ENCODE measurements at regions not wholly inside any gene's neighbourhood (a gene's known extent, or its start where the extent isn't known, plus 50 kb on each side); places are given as distances from the start of the nearest gene placed in this dataset.

DNA sequence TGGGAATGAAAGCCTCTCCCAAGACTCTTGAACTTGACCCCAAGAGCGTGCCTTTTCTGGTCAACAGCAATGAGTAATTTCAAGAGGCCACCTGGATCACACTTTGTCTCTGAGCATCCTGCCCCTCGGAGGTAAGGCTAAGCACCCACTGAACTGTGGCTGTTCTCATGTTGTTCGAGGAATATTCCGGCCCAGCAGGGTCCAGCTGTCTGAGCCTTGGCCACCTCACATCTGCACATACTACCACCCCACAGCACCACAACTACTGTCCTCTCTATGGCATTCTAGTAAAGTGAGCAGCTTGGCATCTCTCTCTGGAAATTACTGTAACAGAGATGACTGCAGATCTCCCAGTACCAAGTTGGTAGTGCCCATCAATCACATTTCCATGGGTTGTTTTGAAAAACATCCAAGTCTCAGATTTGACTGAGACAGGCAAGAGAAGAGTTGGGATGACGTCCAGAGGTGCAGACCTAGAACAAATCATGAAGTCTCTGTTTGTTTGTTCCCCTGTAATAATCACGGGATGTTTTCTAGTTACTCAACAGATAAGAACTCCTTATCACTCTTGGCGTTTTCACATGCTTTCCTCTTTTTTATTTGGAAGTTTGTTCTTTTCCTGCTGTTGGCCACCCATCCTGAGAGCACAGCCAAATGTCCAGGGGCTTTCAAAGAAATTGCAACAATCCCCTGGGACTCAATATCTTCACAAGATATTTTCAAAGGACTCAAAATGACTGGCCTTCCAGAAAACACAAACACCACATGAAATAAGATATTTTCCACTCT lies 336.0 kb upstream of the TNP1 start:
- H3K9me3 ChIP-seq (ENCODE audit: control insufficient read depth, insufficient read depth, low read length), result no peaks in the 10 kb centered on the region
- no peak overlapping the region for H3K9ac ChIP-seq (ENCODE audit: low read depth, low read length)
- H3K4me1 ChIP-seq (ENCODE audit: insufficient read depth, low read length), result no peaks in the 10 kb centered on the region
- no peaks in the 10 kb centered on the region for H3K36me3 ChIP-seq (ENCODE audit: insufficient read depth, low read length)

DNA sequence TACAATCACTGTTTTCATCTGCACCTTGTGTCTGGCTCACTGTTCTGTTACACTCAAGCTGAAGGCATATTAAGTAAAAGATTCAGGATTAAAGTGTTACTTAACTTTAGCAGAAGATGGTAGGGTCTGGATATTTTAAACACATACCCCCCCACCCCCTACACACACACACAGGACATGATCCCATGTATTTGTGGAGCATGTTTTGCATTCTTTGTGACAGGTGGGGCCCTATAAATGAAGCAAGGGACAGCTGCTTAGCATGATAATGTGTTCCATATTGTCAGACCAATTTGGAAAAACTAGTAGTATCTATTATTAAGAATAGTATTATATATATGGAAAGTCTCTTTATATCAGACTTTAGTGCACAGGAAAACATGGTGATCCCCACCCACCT lies 335.2 kb upstream of the TNP1 start:
- Histone ChIP-seq H3K9ac (ENCODE audit: low read depth, low read length) (no peak overlapping the region), H3K36me3 (ENCODE audit: insufficient read depth, low read length) (no peaks in the 10 kb centered on the region), H3K4me1 (ENCODE audit: insufficient read depth, low read length) (no peaks in the 10 kb centered on the region), H3K9me3 (ENCODE audit: control insufficient read depth, insufficient read depth, low read length) (no peaks in the 10 kb centered on the region)

DNA sequence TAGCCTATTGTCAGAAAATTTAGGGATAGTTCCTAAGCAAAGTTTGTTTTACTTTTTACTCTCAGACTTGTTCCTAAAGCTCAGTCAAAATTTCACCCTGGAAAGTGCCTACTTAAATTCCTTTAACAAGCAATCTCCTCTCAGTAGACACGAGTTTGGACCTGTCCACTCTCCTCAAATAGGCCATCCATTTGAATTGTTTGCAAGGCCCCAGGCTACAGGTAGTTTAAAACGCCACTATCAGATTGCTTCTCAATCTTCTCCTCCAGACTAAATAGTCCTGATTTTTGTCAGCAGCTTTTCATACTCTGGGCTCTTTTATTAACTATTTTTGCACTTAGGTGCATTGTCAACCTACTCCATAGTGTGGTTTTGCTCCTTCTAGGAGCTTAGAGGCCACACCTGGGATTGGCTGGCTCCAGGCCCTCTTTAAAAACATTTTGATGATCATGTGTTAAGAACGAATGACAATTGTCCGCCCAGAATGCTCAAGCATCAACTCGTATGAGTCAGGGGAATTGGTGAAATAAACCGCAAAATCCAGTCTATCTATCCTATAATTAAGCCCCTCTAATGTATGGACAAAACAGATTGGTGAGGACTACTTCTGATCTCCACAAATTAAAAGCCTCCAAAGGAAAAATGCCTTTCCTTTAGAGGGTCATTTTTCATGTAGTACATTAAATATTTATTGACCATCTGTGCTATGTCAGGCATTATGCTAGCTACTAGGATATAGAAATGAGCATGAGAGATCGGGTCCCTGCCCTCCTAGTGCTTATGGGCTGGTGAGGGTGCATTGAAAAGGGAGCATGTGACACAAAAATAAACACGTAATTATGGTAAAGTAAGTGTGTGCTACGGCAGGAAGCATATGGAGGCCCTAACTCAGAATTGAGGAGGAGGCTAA lies 333.8 kb upstream of the TNP1 start:
- Histone ChIP-seq H3K9me3 (ENCODE audit: control insufficient read depth, insufficient read depth, low read length) (no peaks in the 10 kb centered on the region), H3K36me3 (ENCODE audit: insufficient read depth, low read length) (no peaks in the 10 kb centered on the region), H3K9ac (ENCODE audit: low read depth, low read length) (no peak overlapping the region), H3K4me1 (ENCODE audit: insufficient read depth, low read length) (no peaks in the 10 kb centered on the region)

DNA sequence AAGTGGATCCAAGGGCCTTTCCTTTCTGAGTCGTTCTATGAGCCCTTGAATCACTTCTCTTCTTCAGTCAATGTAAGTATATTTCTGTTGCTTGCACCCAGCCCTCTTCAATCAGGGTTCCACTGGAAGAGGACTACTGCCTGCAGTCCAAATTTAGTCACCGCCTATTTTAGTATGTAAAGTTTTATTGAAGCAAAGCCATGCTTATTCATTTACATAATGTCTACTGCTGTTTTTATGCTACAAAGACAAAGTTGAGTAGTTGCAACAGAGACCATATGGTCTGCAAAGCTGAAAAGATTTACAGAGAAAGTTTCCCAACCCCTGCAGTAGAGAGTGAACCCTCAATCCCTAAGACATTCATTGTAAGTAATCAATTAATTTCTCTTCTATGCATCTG lies 332.5 kb upstream of the TNP1 start:
- no peaks in the 10 kb centered on the region for H3K36me3 ChIP-seq (ENCODE audit: insufficient read depth, low read length)
- no peaks in the 10 kb centered on the region for H3K4me1 ChIP-seq (ENCODE audit: insufficient read depth, low read length)
- no peak overlapping the region for H3K9ac ChIP-seq (ENCODE audit: low read depth, low read length)
- H3K9me3 ChIP-seq (ENCODE audit: control insufficient read depth, insufficient read depth, low read length), result no peaks in the 10 kb centered on the region

DNA sequence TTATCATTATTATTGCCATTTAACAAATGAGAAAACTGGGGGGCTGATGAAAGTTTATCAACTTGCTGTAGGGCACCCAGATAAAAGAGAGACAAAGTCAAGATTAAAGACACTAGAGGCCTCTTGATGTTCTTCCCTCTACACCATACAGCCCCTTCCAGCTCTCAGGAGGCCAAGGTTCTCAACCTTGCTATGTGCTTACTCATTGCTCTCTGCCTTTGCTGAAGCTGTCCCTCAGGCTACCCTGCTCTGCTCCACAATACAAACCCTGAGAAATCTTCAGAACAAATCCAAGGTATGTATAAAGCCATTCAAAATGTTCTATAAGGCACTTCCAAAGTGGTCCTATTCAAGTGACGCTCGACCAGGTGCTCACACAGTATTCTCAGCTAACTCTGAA lies 329.9 kb upstream of the TNP1 start:
- no peak overlapping the region for H3K9ac ChIP-seq (ENCODE audit: low read depth, low read length)
- no peaks in the 10 kb centered on the region for H3K4me1 ChIP-seq (ENCODE audit: insufficient read depth, low read length)
- H3K9me3 ChIP-seq (ENCODE audit: control insufficient read depth, insufficient read depth, low read length), result no peaks in the 10 kb centered on the region
- no peaks in the 10 kb centered on the region for H3K36me3 ChIP-seq (ENCODE audit: insufficient read depth, low read length)

DNA sequence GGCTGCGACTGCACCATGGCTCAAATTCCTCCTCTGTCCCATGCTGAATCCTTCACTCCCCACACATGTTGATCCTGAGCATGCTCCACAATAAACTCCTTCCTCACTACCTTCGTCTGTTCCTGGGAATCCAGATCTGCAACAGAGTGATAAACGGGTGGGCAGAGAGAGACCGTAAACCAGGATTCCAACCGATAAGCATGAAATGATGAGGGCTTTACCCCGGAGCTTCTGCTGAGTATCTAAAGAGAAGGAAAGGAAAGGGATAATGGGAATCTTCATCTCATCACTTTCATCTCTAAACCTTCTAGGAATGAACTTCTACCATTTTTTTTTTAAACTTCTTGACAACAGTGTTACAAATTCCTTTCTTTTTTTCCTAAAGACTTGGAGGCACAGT lies 329.3 kb upstream of the TNP1 start:
- Histone ChIP-seq H3K4me1 (ENCODE audit: insufficient read depth, low read length) (no peaks in the 10 kb centered on the region), H3K36me3 (ENCODE audit: insufficient read depth, low read length) (no peaks in the 10 kb centered on the region), H3K9ac (ENCODE audit: low read depth, low read length) (no peak overlapping the region), H3K9me3 (ENCODE audit: control insufficient read depth, insufficient read depth, low read length) (no peaks in the 10 kb centered on the region)

DNA sequence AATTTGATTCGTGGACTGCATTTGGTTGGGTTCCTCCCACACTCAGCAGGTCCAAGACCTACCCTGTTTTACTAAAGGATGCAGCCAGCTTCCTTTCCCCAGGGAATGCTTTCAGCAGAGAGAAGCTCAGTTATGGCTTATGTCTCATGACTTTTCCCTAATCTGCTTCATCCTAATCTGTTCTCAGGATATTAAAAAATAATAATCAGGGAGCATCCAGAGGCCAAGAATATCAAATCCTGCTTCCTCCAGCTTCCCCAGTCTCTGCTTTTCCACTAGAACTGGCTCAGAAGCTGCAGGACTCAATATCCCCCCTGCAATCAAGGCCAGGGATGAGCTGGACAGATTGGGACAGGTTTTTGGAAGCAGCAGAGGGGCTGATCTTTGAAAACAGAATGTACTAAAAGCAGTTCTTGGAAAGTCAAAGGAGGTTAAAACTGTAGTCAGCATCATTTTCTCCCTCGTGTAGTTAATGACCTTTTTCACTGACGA lies 326.9 kb upstream of the TNP1 start:
- Histone ChIP-seq H3K9me3 (ENCODE audit: control insufficient read depth, insufficient read depth, low read length) (no peaks in the 10 kb centered on the region), H3K9ac (ENCODE audit: low read depth, low read length) (no peak overlapping the region), H3K36me3 (ENCODE audit: insufficient read depth, low read length) (no peaks in the 10 kb centered on the region), H3K4me1 (ENCODE audit: insufficient read depth, low read length) (no peaks in the 10 kb centered on the region)

DNA sequence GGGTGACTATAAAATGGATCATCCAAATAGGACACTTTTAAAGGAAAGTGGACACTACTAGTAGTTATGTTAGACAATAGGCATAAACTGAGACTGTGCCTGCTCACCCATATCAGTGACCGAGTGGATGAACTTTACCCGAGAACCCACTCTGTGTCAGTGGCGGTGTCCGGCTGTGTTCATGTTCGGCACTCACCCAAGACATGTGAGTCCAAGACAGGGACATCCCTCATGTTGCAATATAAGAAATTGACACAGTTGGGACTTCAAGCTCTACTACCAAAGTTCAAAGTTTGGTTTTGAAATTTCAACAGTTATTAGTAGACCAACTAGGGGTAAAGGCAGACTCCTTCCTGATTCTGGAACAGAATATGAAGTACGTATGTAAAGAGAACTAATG lies 326.3 kb upstream of the TNP1 start:
- Histone ChIP-seq H3K9me3 (ENCODE audit: control insufficient read depth, insufficient read depth, low read length) (no peaks in the 10 kb centered on the region), H3K4me1 (ENCODE audit: insufficient read depth, low read length) (no peaks in the 10 kb centered on the region), H3K9ac (ENCODE audit: low read depth, low read length) (no peak overlapping the region), H3K36me3 (ENCODE audit: insufficient read depth, low read length) (no peaks in the 10 kb centered on the region)

DNA sequence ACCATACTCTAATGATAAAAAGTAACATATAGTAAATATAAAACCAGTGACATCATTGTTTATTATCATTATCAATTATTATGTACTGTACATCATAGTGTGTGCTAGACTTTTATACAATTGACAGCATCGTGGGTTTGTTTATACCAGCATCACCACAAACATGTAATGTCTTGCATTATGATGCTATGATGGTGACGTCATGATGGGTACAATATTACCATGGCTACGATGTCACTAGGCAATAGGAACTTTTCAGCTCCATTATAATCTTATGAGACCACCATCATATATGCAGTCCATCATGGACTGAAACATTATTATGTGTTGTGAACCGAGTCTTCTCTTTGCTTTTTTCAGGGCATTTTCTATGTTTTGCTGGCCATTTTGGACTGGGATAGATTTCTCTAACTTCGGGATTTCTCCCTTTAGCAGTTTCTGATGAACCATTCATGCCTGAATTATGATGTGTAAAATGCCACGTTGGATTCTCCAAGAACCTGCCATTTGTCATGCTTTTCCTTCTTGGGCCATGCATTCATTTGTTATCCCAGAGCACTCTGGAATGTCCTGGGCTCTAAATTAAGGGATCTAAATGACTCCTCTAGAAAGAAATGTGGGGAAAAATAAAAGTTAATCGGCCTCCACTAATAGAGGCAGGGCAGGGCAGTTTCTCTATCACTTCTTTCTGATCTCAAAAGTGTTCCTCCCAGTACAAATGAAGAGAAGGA lies 325.6 kb upstream of the TNP1 start:
- H3K4me1 ChIP-seq (ENCODE audit: insufficient read depth, low read length), result no peaks in the 10 kb centered on the region
- H3K9me3 ChIP-seq (ENCODE audit: control insufficient read depth, insufficient read depth, low read length), result no peaks in the 10 kb centered on the region
- no peak overlapping the region for H3K9ac ChIP-seq (ENCODE audit: low read depth, low read length)
- H3K36me3 ChIP-seq (ENCODE audit: insufficient read depth, low read length), result no peaks in the 10 kb centered on the region

DNA sequence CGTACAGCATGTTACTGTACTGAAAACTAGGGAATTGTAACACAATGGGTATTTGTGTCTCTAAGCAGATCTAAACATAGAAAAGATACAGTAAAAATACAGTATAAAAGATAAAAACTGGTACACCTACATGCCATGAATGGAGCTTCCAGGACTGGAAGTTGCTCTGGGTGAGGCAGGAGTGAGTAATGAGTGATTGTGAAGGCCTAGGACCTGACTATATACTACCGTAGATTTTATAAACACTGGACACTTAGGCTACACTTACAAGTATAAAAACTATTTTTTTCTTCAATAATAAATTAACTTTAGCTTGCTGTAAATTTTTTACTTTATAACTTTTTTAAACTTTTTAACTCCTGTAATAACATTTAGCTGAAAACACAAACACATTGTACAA lies 324.4 kb upstream of the TNP1 start:
- Histone ChIP-seq H3K9me3 (ENCODE audit: control insufficient read depth, insufficient read depth, low read length) (no peaks in the 10 kb centered on the region), H3K36me3 (ENCODE audit: insufficient read depth, low read length) (no peaks in the 10 kb centered on the region), H3K4me1 (ENCODE audit: insufficient read depth, low read length) (no peaks in the 10 kb centered on the region), H3K9ac (ENCODE audit: low read depth, low read length) (no peak overlapping the region)

DNA sequence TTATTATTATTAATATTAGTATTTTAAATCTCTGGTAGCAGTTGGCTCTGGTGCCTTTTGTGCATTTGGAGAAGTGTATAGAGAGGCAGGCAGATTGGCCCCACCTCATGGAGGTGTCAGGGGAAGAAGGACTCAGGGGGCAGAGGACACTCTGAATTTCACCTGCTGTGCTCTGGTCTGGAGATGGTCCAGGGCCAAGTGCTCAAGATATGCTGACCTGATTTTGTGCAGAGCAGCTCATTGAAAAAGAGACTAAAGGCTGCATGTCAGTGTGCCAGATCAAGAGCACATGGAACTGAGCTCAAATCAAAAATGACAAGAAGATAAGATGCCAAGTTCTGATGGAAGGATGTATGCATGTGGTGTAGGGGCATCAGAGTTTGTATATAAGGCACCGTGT lies 323.6 kb upstream of the TNP1 start:
- H3K36me3 ChIP-seq (ENCODE audit: insufficient read depth, low read length), result no peaks in the 10 kb centered on the region
- H3K9me3 ChIP-seq (ENCODE audit: control insufficient read depth, insufficient read depth, low read length), result no peaks in the 10 kb centered on the region
- H3K4me1 ChIP-seq (ENCODE audit: insufficient read depth, low read length), result no peaks in the 10 kb centered on the region
- no peak overlapping the region for H3K9ac ChIP-seq (ENCODE audit: low read depth, low read length)

DNA sequence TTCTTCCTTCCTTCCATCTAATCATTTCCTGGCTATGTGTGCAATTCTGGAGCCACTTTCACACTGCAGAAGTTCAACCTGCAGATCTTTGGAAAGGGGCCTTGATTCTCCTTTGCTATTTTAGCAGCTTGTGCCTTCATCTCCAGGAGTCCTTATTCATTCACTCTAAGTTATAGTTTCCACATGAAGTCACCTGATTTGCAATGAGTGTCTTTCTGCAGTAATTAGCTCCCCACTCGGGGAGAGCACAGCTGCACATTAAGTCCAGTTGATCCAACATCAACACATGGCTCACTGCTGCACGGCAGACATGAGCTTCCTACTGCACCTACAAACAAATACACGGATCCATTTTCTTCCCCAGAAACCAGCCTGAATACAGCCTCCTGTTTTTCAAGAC lies 323.1 kb upstream of the TNP1 start:
- no peaks in the 10 kb centered on the region for H3K9me3 ChIP-seq (ENCODE audit: control insufficient read depth, insufficient read depth, low read length)
- no peaks in the 10 kb centered on the region for H3K36me3 ChIP-seq (ENCODE audit: insufficient read depth, low read length)
- H3K9ac ChIP-seq (ENCODE audit: low read depth, low read length), result no peak overlapping the region
- H3K4me1 ChIP-seq (ENCODE audit: insufficient read depth, low read length), result no peaks in the 10 kb centered on the region

DNA sequence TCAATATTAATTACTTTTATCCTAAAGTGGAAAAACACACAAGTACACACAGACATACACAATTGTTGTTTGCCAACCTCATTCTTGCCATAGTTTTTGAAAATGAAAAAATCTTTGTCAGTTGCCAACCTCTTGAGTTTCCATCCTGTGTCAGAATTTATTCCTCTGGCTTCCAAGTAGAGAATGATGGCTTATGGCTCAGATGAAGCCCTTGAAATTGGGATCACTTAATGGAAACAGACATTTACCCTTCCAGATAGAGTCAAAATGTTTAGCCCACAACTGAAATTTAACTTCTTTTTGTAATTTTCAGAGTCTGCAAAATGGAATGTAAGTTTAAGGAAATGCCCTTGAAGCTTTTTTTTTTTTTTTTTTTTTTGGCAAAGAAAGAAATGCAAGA lies 321.6 kb upstream of the TNP1 start:
- Histone ChIP-seq H3K4me1 (ENCODE audit: insufficient read depth, low read length) (no peaks in the 10 kb centered on the region), H3K9me3 (ENCODE audit: control insufficient read depth, insufficient read depth, low read length) (no peaks in the 10 kb centered on the region), H3K36me3 (ENCODE audit: insufficient read depth, low read length) (no peaks in the 10 kb centered on the region), H3K9ac (ENCODE audit: low read depth, low read length) (no peak overlapping the region)

DNA sequence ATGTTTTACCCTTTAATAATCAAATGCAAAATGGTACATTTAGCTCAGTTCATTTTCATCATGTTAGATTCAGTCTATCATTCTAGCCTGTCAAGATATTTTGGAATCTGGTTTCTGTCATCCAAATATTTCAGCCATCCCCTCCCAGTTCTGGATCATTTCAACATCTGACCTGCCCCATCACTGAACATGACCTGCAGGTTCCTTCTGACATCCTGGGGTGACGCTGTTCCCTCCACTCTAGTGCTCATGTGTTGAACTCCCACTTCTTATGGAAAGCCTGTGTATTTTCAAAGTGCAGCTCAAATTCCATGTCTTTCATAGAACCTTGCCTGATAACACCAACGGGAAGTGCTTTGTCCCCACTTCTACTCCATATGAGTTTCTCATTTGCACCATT lies 320.0 kb upstream of the TNP1 start:
- Histone ChIP-seq H3K9me3 (ENCODE audit: control insufficient read depth, insufficient read depth, low read length) (no peaks in the 10 kb centered on the region), H3K9ac (ENCODE audit: low read depth, low read length) (no peak overlapping the region), H3K4me1 (ENCODE audit: insufficient read depth, low read length) (no peaks in the 10 kb centered on the region), H3K36me3 (ENCODE audit: insufficient read depth, low read length) (no peaks in the 10 kb centered on the region)
